Upper lobe of left lung (tissue), 4 donors: ENCODE measurements at regions not wholly inside any gene's neighbourhood (a gene's known extent, or its start where the extent isn't known, plus 50 kb on each side); places are given as distances from the start of the nearest gene placed in this dataset.

ENCODE experiments used
- EP300 ChIP-seq, 4 donors: sonication (generic); formaldehyde crosslinking; IDR thresholded peaks; one replicate each; pipeline ENCODE4 v1.5.1; 2017; ENCODE audit warnings: antibody characterized with exemption in 4 of 4, control low read depth in 2 of 4
- POLR2AphosphoS5 ChIP-seq, 2 donors: sonication (generic); formaldehyde crosslinking; IDR thresholded peaks; one replicate each; pipeline ENCODE4 v1.5.1; 2017; ENCODE audit warnings: antibody characterized with exemption in 2 of 2
- TF ChIP-seq, protein P1 (sequence below), 6 experiments: fragments of 450-650 bp in 4 of 6; fragments of 200-600 bp in 2 of 6; sonication (generic) in 2 of 6; IDR thresholded peaks; one replicate each; pipeline ENCODE4 v1.5.1; 2016 to 2019; ENCODE audit warnings: antibody characterized with exemption in 6 of 6

- TF ChIP-seq, protein P1, sequence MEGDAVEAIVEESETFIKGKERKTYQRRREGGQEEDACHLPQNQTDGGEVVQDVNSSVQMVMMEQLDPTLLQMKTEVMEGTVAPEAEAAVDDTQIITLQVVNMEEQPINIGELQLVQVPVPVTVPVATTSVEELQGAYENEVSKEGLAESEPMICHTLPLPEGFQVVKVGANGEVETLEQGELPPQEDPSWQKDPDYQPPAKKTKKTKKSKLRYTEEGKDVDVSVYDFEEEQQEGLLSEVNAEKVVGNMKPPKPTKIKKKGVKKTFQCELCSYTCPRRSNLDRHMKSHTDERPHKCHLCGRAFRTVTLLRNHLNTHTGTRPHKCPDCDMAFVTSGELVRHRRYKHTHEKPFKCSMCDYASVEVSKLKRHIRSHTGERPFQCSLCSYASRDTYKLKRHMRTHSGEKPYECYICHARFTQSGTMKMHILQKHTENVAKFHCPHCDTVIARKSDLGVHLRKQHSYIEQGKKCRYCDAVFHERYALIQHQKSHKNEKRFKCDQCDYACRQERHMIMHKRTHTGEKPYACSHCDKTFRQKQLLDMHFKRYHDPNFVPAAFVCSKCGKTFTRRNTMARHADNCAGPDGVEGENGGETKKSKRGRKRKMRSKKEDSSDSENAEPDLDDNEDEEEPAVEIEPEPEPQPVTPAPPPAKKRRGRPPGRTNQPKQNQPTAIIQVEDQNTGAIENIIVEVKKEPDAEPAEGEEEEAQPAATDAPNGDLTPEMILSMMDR (IDR thresholded peaks at IDR 0.05): no peak
- no peak for TF ChIP-seq EP300 (IDR thresholded peaks at IDR 0.05)
- no peak for TF ChIP-seq POLR2AphosphoS5 (IDR thresholded peaks at IDR 0.05)
These were observed 477.1 kb upstream of the SGCG start for GRCh38 chr13:22703601-22704209.
